GM23338 (cell line): ENCODE measurements at regions not wholly inside any gene's neighbourhood (a gene's known extent, or its start where the extent isn't known, plus 50 kb on each side); places are given as distances from the start of the nearest gene placed in this dataset.
"Not testable (repeated sequence)": the region's sequence is repeated elsewhere in the genome, so short reads cannot be mapped to it uniquely, and the experiment has no call there.

Experiments
- TF ChIP-seq, protein P1 (sequence below), 2 experiments: fragments of 200-600 bp in 1 of 2; sonication (generic) in 1 of 2; conservative IDR thresholded peaks; 2 replicates each; pipeline versions ENCODE4 v1.5.1 to v1.6.1; 2016 to 2017; ENCODE audit warnings: antibody characterized with exemption in 2 of 2, low read depth in 2 of 2, mild to moderate bottlenecking in 2 of 2, moderate library complexity in 1 of 2
- TF ChIP-seq, protein P2 (sequence below): IDR thresholded peaks from one replicate; pipeline ENCODE4 v1.6.1; 2018; ENCODE audit warnings: antibody characterized with exemption; ENCODE audit not compliant: unreplicated experiment

DNA sequence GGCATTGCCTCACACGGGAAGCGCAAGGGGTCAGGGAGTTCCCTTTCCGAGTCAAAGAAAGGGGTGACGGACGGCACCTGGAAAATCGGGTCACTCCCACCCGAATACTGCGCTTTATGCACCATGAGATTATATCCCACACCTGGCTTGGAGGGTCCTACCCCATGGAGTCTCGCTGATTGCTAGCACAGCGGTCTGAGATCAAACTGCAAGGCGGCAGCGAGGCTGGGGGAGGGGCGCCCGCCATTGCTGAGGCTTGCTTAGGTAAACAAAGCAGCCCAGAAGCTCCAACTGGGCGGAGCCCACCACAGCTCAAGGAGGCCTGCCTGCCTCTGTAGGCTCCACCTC is 145.1 kb upstream of the BCL6 start:
- TF ChIP-seq, protein P1, sequence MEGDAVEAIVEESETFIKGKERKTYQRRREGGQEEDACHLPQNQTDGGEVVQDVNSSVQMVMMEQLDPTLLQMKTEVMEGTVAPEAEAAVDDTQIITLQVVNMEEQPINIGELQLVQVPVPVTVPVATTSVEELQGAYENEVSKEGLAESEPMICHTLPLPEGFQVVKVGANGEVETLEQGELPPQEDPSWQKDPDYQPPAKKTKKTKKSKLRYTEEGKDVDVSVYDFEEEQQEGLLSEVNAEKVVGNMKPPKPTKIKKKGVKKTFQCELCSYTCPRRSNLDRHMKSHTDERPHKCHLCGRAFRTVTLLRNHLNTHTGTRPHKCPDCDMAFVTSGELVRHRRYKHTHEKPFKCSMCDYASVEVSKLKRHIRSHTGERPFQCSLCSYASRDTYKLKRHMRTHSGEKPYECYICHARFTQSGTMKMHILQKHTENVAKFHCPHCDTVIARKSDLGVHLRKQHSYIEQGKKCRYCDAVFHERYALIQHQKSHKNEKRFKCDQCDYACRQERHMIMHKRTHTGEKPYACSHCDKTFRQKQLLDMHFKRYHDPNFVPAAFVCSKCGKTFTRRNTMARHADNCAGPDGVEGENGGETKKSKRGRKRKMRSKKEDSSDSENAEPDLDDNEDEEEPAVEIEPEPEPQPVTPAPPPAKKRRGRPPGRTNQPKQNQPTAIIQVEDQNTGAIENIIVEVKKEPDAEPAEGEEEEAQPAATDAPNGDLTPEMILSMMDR (conservative IDR thresholded peaks at IDR 0.05; ENCODE audit: low read depth in 2 of 2) = not testable (repeated sequence)
- TF ChIP-seq, protein P2, sequence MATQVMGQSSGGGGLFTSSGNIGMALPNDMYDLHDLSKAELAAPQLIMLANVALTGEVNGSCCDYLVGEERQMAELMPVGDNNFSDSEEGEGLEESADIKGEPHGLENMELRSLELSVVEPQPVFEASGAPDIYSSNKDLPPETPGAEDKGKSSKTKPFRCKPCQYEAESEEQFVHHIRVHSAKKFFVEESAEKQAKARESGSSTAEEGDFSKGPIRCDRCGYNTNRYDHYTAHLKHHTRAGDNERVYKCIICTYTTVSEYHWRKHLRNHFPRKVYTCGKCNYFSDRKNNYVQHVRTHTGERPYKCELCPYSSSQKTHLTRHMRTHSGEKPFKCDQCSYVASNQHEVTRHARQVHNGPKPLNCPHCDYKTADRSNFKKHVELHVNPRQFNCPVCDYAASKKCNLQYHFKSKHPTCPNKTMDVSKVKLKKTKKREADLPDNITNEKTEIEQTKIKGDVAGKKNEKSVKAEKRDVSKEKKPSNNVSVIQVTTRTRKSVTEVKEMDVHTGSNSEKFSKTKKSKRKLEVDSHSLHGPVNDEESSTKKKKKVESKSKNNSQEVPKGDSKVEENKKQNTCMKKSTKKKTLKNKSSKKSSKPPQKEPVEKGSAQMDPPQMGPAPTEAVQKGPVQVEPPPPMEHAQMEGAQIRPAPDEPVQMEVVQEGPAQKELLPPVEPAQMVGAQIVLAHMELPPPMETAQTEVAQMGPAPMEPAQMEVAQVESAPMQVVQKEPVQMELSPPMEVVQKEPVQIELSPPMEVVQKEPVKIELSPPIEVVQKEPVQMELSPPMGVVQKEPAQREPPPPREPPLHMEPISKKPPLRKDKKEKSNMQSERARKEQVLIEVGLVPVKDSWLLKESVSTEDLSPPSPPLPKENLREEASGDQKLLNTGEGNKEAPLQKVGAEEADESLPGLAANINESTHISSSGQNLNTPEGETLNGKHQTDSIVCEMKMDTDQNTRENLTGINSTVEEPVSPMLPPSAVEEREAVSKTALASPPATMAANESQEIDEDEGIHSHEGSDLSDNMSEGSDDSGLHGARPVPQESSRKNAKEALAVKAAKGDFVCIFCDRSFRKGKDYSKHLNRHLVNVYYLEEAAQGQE = not testable (repeated sequence)
